Osteocyte (in vitro differentiated cells): ENCODE measurements at regions not wholly inside any gene's neighbourhood (a gene's known extent, or its start where the extent isn't known, plus 50 kb on each side); places are given as distances from the start of the nearest gene placed in this dataset.

Experiments
- DNase-seq: peaks from one replicate; pipeline ENCODE4 v3.0.0; 2021; ENCODE audit warnings: mixed read lengths; ENCODE audit not compliant: unreplicated experiment; ENCODE audit errors: extremely low spot score
- H3K27ac Mint-ChIP-seq: one replicate; pipeline ENCODE4 v1.8.0; 2021; ENCODE audit warnings: mild to moderate bottlenecking, mixed read lengths; ENCODE audit not compliant: unreplicated experiment
- H3K27me3 Mint-ChIP-seq: one replicate; pipeline ENCODE4 v1.8.0; 2021; ENCODE audit warnings: mixed read lengths; ENCODE audit not compliant: unreplicated experiment
- H3K36me3 Mint-ChIP-seq: one replicate; pipeline ENCODE4 v1.8.0; 2021; ENCODE audit warnings: mixed read lengths; ENCODE audit not compliant: unreplicated experiment
- H3K4me1 Mint-ChIP-seq: one replicate; pipeline ENCODE4 v1.8.0; 2021; ENCODE audit warnings: mixed read lengths; ENCODE audit not compliant: unreplicated experiment
- H3K4me3 Mint-ChIP-seq: one replicate; pipeline ENCODE4 v1.8.0; 2021; ENCODE audit warnings: mild to moderate bottlenecking, moderate library complexity, mixed read lengths; ENCODE audit not compliant: unreplicated experiment
- H3K9me3 Mint-ChIP-seq: one replicate; pipeline ENCODE4 v1.8.0; 2021; ENCODE audit warnings: mixed read lengths; ENCODE audit not compliant: unreplicated experiment
- TF ChIP-seq, protein P1 (sequence below): fragments of 200-600 bp; sonication (generic); IDR thresholded peaks from 2 replicates; pipeline ENCODE4 v1.5.0; 2021; ENCODE audit warnings: antibody characterized with exemption, mild to moderate bottlenecking, moderate library complexity

DNA sequence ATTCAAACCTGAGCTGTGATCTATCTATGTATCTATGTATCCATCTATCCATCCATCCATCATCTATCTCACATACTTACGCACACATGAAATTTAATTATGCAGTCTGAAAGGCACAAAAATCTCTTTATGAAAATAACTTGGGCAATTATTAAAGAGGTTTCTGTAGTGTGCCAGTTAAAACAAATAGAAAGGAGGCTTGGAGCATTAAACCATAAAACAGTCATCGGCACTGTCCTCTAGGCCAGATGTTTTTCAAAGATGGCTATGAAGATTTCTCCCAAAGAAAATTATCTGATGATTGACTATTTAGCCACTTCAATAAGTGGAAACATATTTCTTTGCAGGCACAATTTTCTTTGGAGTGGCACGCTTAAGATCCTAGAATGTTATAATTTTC is 392.5 kb upstream of the RPS23 start:
- Mint-ChIP-seq H3K4me1 (no peaks in the 10 kb centered on the region), H3K4me3 (no peak overlapping the region), H3K36me3 (no peaks in the 10 kb centered on the region), H3K27ac (no peak overlapping the region), H3K27me3 (peaks cover 3% of the 10 kb centered on the region), H3K9me3 (no peaks in the 10 kb centered on the region)
- DNase-seq: no peak
- TF ChIP-seq, protein P1, sequence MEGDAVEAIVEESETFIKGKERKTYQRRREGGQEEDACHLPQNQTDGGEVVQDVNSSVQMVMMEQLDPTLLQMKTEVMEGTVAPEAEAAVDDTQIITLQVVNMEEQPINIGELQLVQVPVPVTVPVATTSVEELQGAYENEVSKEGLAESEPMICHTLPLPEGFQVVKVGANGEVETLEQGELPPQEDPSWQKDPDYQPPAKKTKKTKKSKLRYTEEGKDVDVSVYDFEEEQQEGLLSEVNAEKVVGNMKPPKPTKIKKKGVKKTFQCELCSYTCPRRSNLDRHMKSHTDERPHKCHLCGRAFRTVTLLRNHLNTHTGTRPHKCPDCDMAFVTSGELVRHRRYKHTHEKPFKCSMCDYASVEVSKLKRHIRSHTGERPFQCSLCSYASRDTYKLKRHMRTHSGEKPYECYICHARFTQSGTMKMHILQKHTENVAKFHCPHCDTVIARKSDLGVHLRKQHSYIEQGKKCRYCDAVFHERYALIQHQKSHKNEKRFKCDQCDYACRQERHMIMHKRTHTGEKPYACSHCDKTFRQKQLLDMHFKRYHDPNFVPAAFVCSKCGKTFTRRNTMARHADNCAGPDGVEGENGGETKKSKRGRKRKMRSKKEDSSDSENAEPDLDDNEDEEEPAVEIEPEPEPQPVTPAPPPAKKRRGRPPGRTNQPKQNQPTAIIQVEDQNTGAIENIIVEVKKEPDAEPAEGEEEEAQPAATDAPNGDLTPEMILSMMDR: no peak

- H3K9me3 Mint-ChIP-seq: no peaks in the 10 kb centered on the region
- no peaks in the 10 kb centered on the region for H3K36me3 Mint-ChIP-seq
- no peaks in the 10 kb centered on the region for H3K4me1 Mint-ChIP-seq
- H3K27me3 Mint-ChIP-seq: peaks cover 5% of the 10 kb centered on the region
- DNase-seq: no peak
- TF ChIP-seq, protein P1: no peak
- H3K4me3 Mint-ChIP-seq: no peak overlapping the region
- H3K27ac Mint-ChIP-seq: no peak overlapping the region
Measured at GRCh38 chr5:82669720-82670119, 391.6 kb upstream of the RPS23 start.

DNA sequence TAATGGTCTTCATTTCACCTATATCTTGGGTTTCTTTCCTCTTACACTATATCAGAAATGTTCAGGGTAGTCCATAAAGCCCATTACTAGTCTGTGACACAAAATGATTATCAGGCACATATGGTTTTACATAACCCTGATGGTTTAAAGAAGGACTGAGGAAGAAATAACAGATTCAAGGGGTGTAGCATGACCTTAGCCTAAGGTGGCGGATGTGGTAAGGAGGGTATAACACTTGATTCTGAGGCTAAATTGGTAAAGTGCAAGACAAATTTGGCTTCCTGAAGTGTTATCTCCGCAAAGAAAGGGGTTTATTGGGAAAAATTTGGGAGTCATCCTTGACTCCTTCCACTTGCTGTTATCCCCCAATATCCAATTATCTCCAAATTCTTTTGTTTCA is 388.2 kb upstream of the RPS23 start:
- TF ChIP-seq, protein P1: no peak
- H3K4me1 Mint-ChIP-seq: no peaks in the 10 kb centered on the region
- no peaks in the 10 kb centered on the region for H3K36me3 Mint-ChIP-seq
- peaks cover 5% of the 10 kb centered on the region for H3K27me3 Mint-ChIP-seq
- H3K27ac Mint-ChIP-seq: no peak overlapping the region
- no peak overlapping the region for H3K4me3 Mint-ChIP-seq
- DNase-seq: no peak
- no peaks in the 10 kb centered on the region for H3K9me3 Mint-ChIP-seq

GRCh38 chr5:82664732-82665131 is 386.6 kb upstream of the RPS23 start:
- Mint-ChIP-seq H3K27ac (no peak overlapping the region), H3K27me3 (peaks cover 5% of the 10 kb centered on the region), H3K36me3 (no peaks in the 10 kb centered on the region), H3K9me3 (no peaks in the 10 kb centered on the region), H3K4me3 (no peak overlapping the region), H3K4me1 (no peaks in the 10 kb centered on the region)
- DNase-seq: no peak
- TF ChIP-seq, protein P1: no peak

GRCh38 chr5:82663225-82663624 is 385.1 kb upstream of the RPS23 start:
- H3K27ac Mint-ChIP-seq: no peak overlapping the region
- no peak for DNase-seq
- TF ChIP-seq, protein P1: no peak
- no peaks in the 10 kb centered on the region for H3K4me1 Mint-ChIP-seq
- H3K27me3 Mint-ChIP-seq: peaks cover 5% of the 10 kb centered on the region
- H3K4me3 Mint-ChIP-seq: no peak overlapping the region
- H3K9me3 Mint-ChIP-seq: no peaks in the 10 kb centered on the region
- H3K36me3 Mint-ChIP-seq: no peaks in the 10 kb centered on the region
